GM10266 (cell line): ENCODE measurements at regions not wholly inside any gene's neighbourhood (a gene's known extent, or its start where the extent isn't known, plus 50 kb on each side); places are given as distances from the start of the nearest gene placed in this dataset.

ENCODE experiments used
- DNase-seq: peaks from one replicate; pipeline ENCODE4 v3.0.0; 2012; ENCODE audit errors: extremely low spot score
- TF ChIP-seq, protein P1 (sequence below): IDR thresholded peaks from 2 replicates; pipeline ENCODE4 v1.5.1; 2012; ENCODE audit warnings: mild to moderate bottlenecking, low read depth; ENCODE audit not compliant: control insufficient read depth, insufficient read depth; ENCODE audit errors: missing control alignments

DNA sequence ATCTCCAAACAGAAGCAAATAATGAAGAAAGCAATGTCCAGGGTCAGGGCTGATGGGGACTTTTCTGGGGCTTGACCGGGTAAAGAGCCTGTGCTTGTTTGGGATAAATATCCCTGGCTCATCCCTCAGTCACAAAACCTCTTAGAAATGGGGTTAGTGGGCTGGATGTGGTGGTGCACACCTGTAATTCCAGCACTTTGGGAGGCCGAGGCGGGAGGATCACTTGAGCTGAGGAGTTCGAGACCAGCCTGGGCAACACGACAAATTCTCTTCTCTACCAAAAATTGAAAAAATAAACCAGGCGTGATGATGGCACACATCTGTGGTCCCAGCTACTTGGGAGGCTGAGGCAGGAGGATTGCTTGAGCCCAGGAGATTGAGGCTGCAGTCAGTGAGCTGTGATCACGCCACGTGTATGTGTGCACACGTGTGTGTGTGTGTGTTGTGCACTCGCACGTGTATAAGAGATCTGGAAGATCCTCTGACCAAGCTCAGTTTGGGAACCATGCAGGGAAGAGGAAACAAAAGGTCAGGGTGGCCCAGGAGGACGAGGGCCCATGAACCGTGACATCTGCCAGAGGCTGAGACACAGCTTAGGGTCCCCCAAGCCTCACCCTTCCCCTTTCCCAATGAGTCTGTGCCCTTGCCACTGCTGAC, 258.6 kb downstream of the TEX36 start:
- TF ChIP-seq, protein P1, sequence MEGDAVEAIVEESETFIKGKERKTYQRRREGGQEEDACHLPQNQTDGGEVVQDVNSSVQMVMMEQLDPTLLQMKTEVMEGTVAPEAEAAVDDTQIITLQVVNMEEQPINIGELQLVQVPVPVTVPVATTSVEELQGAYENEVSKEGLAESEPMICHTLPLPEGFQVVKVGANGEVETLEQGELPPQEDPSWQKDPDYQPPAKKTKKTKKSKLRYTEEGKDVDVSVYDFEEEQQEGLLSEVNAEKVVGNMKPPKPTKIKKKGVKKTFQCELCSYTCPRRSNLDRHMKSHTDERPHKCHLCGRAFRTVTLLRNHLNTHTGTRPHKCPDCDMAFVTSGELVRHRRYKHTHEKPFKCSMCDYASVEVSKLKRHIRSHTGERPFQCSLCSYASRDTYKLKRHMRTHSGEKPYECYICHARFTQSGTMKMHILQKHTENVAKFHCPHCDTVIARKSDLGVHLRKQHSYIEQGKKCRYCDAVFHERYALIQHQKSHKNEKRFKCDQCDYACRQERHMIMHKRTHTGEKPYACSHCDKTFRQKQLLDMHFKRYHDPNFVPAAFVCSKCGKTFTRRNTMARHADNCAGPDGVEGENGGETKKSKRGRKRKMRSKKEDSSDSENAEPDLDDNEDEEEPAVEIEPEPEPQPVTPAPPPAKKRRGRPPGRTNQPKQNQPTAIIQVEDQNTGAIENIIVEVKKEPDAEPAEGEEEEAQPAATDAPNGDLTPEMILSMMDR: no peak
- DNase-seq: no peak

DNA sequence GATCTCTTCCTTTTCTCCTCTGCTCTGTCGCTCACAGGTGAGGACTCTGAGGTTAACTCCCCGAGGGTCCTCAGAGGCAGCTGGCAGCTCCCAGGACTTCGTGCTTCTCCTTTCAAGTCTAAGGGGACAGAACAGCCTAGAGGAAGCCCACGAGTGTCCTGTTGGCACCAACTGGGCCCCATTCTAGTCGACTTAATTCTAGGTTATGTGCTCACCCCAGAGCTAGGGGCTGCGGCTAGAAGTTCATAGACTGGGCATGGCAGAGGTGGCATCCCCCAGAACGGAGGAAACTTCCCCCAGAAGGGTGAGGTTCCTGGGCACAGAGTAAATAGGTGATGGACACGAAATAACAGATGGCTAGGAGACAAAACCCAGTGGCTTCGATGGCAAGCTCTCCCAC, 259.4 kb downstream of the TEX36 start:
- TF ChIP-seq, protein P1: no peak
- DNase-seq: no peak

DNA sequence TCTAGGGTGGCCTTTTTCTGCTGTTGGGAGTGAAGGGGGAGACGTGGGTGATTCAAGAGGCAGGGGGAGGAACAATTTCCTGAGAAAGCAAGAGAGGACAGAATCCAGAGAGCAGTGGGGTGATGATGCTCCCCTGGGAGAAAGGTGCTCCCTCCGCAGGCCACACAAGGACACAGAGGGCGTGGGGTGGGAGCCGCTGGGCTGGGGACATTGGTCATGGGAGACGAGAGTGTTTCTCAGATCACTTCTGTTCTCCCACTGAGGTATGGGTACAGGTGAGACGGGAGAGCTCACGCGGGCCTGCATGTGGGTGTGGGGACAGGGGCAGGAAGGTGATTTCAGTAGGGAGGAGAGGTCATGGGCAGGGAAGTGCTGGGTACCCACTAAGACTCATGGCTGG, 259.5 kb upstream of the CTBP2 start:
- TF ChIP-seq, protein P1: no peak
- DNase-seq: no peak

DNA sequence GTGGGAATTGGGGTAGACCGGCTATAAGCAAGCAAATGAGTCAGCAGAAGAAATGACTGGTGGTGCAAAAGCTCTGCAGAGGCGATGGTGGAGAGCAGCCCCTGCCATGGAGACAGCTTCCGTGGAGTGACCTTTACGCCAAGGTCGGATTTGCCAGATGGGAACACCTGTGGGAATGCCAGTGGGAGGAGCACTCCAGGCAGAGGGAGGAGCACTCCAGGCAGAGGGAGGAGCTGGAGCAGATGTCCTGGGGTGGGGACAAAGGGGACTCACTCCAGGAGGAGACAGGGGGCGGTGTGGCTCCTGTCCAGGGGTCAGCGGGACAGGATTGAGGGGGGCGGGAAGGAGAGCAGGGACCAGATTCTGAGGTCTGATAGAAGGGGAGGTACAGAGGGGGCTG, 258.8 kb upstream of the CTBP2 start:
- TF ChIP-seq, protein P1: no peak
- no peak for DNase-seq

DNA sequence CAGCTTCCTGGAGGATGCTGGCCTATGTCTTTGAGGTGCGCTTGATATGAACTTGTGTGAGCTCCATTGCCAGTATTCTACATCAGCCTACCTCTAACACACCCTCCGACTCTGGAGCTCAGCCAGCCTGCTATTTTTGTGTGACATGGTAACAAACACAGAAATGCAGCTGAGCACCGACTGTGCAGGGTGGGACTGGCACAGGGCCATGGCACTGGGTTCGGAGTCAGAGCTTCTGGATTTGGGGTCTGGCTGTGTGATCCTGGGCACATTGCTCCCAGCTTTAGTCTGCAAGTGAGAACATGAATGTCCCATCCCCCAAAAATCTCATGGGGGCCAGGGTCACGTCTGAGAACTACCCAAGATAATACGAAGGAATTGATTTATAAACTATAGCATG, 257.2 kb upstream of the CTBP2 start:
- no peak for DNase-seq
- TF ChIP-seq, protein P1: no peak

DNA sequence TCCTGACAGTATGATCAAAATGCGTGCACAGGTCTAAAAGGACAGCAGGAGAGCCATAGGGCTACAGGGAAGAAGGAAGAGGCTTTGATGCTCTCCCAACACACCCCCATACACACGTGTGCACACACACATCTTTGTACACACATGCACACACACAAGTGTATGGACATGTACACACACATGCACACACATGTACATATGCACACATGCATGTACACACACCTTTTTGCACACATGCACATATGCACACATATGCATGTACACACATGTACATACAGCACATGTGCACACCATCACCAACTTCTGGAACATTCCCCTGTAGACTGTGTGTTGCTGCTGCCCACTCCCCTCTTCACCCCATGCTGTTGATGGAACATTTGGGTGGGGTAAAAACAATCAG, 255.6 kb upstream of the CTBP2 start:
- DNase-seq: no peak
- TF ChIP-seq, protein P1: no peak

DNA sequence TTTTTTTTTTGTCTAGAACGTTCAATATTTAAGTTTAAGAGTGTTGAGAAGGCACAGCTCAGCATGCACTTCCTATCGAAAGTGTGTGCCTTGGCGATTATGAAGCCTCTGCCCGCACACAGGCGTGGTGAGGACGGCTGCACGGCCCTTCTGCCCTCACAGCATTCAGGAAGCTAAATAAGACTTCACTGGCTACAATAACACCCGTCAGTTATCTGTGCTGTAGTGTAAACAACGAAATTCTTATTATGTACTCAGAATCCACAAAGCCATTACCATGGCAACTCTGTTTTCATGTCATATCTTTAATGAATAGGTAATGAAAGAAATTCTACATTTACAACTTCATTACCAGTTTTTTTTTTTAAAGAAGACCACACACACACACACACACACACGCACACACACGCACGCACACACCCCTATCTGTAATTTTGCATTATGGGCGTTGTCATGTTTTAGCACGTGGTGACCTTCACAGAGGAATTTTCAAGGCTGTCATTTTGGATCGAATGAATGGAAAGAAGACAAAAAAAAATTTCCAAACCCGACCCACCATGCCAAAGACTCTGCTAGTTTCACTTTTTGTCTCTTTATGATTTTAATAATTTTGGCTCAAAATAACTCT, 254.8 kb upstream of the CTBP2 start:
- DNase-seq: no peak

More for the DNA sequence above, 254.8 kb upstream of the CTBP2 start:
- TF ChIP-seq, protein P1: no peak
